Pancreas (tissue), 10 donors: ENCODE measurements at regions not wholly inside any gene's neighbourhood (a gene's known extent, or its start where the extent isn't known, plus 50 kb on each side); places are given as distances from the start of the nearest gene placed in this dataset.
A peak's percentile ranks its signal among the peaks of the same experiment; 100 is the strongest.

Experiments
- ATAC-seq, 4 donors: fragments of 200-7000 bp; cut with Tn5 transposase; one replicate each; pipeline versions ENCODE4 v1.8.0 to v1.9.1; 2020; ENCODE audit warnings: mild to moderate bottlenecking in 4 of 4, moderate library complexity in 4 of 4
- DNase-seq, 6 donors: peaks; one replicate each; pipeline ENCODE4 v3.0.0-alpha.2; 2020
- FAIRE-seq: peaks from 2 replicates; lab custom pipeline; 2012; peaks lifted over from hg19 to GRCh38; lab: Jason Lieb, UNC
- H3K27ac ChIP-seq, 4 donors: fragments of 200-600 bp; sonication (generic); 1 replicate in 3 of 4; 2 replicates in 1 of 4; pipeline versions ENCODE4 v1.5.0 to v1.8.0; 2020
- H3K27me3 ChIP-seq, 4 donors: fragments of 200-600 bp; one replicate each; pipeline ENCODE4 v1.8.0; 2021
- H3K36me3 ChIP-seq, 3 donors: fragments of 200-600 bp; sonication (generic) in 1 of 3; one replicate each; pipeline versions ENCODE4 v1.5.0 to v1.8.0; 2020 to 2021
- H3K4me1 ChIP-seq, 3 donors: fragments of 200-600 bp; one replicate each; pipeline ENCODE4 v1.8.0; 2021
- H3K4me3 ChIP-seq, 4 donors: fragments of 200-600 bp; sonication (generic) in 2 of 4; one replicate each; pipeline versions ENCODE4 v1.5.0 to v1.8.0; 2020 to 2021
- H3K9me3 ChIP-seq, 4 donors: fragments of 200-600 bp; one replicate each; pipeline ENCODE4 v1.8.0; 2021
- CTCF ChIP-seq, 4 donors: fragments of 200-600 bp; sonication (generic) in 3 of 4; IDR thresholded peaks; one replicate each; pipeline versions ENCODE4 v1.5.0 to v1.8.0; 2021; ENCODE audit warnings: antibody characterized with exemption in 4 of 4
- WGBS, 2 donors: extraction: QIAGEN DNeasy Blood & Tissue Kit; methylation state at CpG; one replicate each; pipeline ENCODE4 v1.1.7; 2013; 5-methylcytosine and 5-hydroxymethylcytosine counted together
- intact Hi-C, 3 donors: fragments of 100-400 bp; cut with DNase I; formaldehyde crosslinking; loops; one replicate each; pipeline versions ENCODE4 v1.11.1 to v1.14.2; 2022
- donor health status: healthy with polysubstance abuse.
- donor health status: DM: no; HTN: no; CAD: no; lungs with moderate emphysema.
- donor health status: DM: no; HTN: no; CAD: no.
- donor health status: control.
- donor health status: control.
- donor health status: Bipolar disorder and iron deficiency.
- donor health status: DM: yes; HTN: yes; CAD: no.
- donor health status: DM: no; HTN: no; CAD: no.
- donor health status: DM: no; HTN: no; CAD: no.
- donor health status: DM: yes; HTN: yes; CAD: no.

DNA sequence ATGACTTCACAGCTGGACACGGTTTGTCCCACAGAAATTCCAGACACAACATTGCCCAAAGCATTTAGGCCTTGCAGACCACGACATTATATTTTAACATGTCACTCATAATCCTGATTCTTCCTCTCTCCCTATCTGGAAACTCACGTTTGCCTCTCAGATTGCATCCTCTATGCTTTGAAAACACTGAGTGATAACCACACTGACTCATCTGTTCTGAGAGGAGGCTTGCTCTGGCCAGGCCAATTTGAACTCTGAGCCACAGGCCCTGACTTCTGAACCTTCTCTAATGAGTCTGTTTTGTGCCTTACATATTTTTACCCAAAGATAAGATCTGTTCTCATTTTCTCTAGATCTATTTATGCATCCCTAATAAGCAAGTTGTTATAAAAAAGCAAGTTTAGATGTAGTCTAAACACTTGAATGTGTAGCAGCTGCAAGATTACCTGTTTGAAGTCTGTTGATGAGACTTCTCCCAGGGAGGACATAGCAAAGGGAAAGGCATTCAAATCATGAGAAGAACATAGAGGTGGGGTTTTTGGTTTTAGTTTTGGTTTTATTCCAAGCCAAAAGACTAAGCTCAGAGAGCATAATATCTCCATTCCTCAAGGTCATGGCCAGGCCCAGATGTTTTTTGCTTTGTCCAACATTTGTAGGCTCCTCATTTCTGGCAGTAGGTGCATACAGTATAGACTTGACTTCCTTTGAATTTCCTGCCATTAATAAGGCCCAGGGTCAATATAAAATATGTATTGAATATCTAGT is 234.4 kb upstream of the LRTM1 start:
- Histone ChIP-seq H3K27me3 (no peaks in the 10 kb centered on the region), H3K27ac (no peak overlapping the region), H3K4me1 (no peaks in the 10 kb centered on the region), H3K4me3 (no peak overlapping the region), H3K9me3 (no peaks in the 10 kb centered on the region), H3K36me3 (no peaks in the 10 kb centered on the region)
- intact Hi-C loops, result no loop called here
- DNase-seq (no peak), FAIRE-seq (no peak), ATAC-seq (peak in 1 of 4 donors; percentile 55)
- 54 to 65% methylated on average over 3 of the region's 3 CpGs for WGBS, 2 donors
- no peak for TF ChIP-seq CTCF (IDR thresholded peaks at IDR 0.05)

GRCh38 chr3:55161231-55161630 is 233.4 kb upstream of the LRTM1 start:
- no peak for TF ChIP-seq CTCF (IDR thresholded peaks at IDR 0.05)
- DNase-seq (no peak), FAIRE-seq (no peak), ATAC-seq (no peak)
- no peak overlapping the region for H3K27ac ChIP-seq
- H3K4me1 ChIP-seq, result no peaks in the 10 kb centered on the region
- no peaks in the 10 kb centered on the region for H3K36me3 ChIP-seq
- no peak overlapping the region for H3K4me3 ChIP-seq
- 68 to 89% methylated on average over 3 of the region's 3 CpGs for WGBS, 2 donors
- H3K27me3 ChIP-seq, result no peaks in the 10 kb centered on the region
- intact Hi-C loops, result no loop called here
- no peaks in the 10 kb centered on the region for H3K9me3 ChIP-seq

DNA sequence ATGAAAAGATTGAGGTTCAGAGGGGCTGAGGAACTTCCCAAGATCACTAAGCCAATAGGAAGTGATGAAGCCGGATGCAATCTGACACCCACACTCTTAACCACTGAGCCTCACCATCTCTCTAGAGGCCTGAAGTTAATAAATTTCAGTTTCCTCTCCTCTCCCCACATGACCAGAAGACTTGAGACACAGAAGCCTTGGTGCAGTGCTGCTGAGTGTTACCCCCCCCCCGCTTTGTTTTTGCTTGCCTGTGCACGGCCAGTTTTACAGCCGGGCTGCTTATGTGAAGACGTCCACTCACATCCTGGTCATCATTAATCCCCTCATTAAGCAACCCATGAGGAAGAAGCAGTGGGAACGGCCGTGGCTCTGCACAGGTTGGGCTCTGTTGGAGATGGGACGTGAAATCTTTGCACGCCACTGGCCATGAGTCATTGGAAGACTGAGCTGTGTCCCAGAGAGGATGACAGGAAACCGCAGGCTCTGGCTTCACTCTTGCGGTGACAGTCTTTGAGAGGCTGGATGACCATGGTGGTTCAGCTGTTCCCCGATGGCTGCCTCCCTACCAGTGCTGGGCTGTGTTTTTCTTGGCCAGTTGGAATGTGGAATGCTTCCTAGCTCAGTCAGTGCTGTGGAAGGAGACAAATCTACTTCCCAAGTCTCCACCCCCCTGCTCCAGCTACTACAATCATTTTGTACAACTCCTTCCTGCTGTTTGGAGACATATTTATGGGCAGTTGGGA is 232.6 kb upstream of the LRTM1 start:
- intact Hi-C loops, result no loop called here
- Histone ChIP-seq H3K27ac (no peak overlapping the region), H3K9me3 (no peaks in the 10 kb centered on the region), H3K36me3 (no peaks in the 10 kb centered on the region), H3K27me3 (no peaks in the 10 kb centered on the region), H3K4me3 (no peak overlapping the region), H3K4me1 (no peaks in the 10 kb centered on the region)
- peak in 3 of 4 donors; percentile 34 to 73 (median 59) for ATAC-seq
- 68 to 75% methylated on average over 12 of the region's 12 CpGs for WGBS, 2 donors
- FAIRE-seq, result no peak
- no peak for TF ChIP-seq CTCF (IDR thresholded peaks at IDR 0.05)
- DNase-seq, result peak in 3 of 6 donors; percentile 7 to 45 (median 18)

- H3K4me1 ChIP-seq, result no peaks in the 10 kb centered on the region
- TF ChIP-seq CTCF (IDR thresholded peaks at IDR 0.05), result no peak
- intact Hi-C loops, result no loop called here
Observed at GRCh38 chr3:55159711-55160110, 231.9 kb upstream of the LRTM1 start.

GRCh38 chr3:55159016-55159415 is 231.2 kb upstream of the LRTM1 start:
- TF ChIP-seq CTCF (IDR thresholded peaks at IDR 0.05), result no peak
- ATAC-seq (no peak), FAIRE-seq (no peak), DNase-seq (no peak)
- Histone ChIP-seq H3K4me3 (no peak overlapping the region), H3K4me1 (no peaks in the 10 kb centered on the region), H3K27me3 (no peaks in the 10 kb centered on the region), H3K36me3 (no peaks in the 10 kb centered on the region), H3K27ac (no peak overlapping the region), H3K9me3 (no peaks in the 10 kb centered on the region)
- 67 to 68% methylated on average over 2 of the region's 2 CpGs for WGBS, 2 donors
- intact Hi-C loops, result no loop called here

More at GRCh38 chr3:55159711-55160110, 231.9 kb upstream of the LRTM1 start:
- 52 to 53% methylated on average over 2 of the region's 2 CpGs for WGBS, 2 donors
- H3K36me3 ChIP-seq, result no peaks in the 10 kb centered on the region
- DNase-seq, result no peak
- H3K27ac ChIP-seq, result no peak overlapping the region
- FAIRE-seq, result no peak
- no peaks in the 10 kb centered on the region for H3K9me3 ChIP-seq
- H3K4me3 ChIP-seq, result no peak overlapping the region
- ATAC-seq, result no peak
- H3K27me3 ChIP-seq, result no peaks in the 10 kb centered on the region
